Gastrocnemius medialis (tissue), 4 donors: ENCODE measurements at regions not wholly inside any gene's neighbourhood (a gene's known extent, or its start where the extent isn't known, plus 50 kb on each side); places are given as distances from the start of the nearest gene placed in this dataset.

Experiments used
- POLR2A ChIP-seq, 2 donors: fragments of 450-650 bp; IDR thresholded peaks; one replicate each; pipeline ENCODE4 v1.6.1; 2017; ENCODE audit warnings: antibody characterized with exemption in 2 of 2, mild to moderate bottlenecking in 2 of 2, moderate library complexity in 2 of 2
- TF ChIP-seq, protein P1 (sequence below), 5 experiments: fragments of 450-650 bp in 3 of 5; fragments of 200-600 bp in 2 of 5; sonication (generic) in 2 of 5; IDR thresholded peaks in 4 of 5; conservative IDR thresholded peaks in 1 of 5; 1 replicate in 4 of 5; 2 replicates in 1 of 5; pipeline ENCODE4 v1.5.1; 2016 to 2019; ENCODE audit warnings: antibody characterized with exemption in 5 of 5, mild to moderate bottlenecking in 3 of 5, moderate library complexity in 3 of 5

DNA sequence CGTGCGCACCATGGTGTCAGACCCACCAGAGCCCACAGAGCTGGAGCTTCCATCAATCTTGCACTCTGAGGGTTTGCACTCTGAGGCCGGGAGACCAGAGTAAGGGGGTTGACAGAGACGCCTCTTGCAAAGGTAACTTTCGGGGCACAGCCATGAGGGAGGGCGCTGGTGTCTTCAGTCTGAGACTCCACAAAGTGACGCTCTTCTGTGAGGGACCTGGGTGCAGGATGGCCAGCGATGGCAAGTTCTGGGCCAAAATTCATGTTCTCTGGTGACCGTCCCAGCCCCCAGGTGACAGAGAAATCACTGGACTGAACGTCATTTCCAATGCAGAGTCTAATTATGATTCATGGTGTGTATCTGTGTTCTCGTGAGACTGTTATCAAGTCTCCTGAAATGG lies 1395.2 kb downstream of the TBC1D22A start:
- TF ChIP-seq, protein P1, sequence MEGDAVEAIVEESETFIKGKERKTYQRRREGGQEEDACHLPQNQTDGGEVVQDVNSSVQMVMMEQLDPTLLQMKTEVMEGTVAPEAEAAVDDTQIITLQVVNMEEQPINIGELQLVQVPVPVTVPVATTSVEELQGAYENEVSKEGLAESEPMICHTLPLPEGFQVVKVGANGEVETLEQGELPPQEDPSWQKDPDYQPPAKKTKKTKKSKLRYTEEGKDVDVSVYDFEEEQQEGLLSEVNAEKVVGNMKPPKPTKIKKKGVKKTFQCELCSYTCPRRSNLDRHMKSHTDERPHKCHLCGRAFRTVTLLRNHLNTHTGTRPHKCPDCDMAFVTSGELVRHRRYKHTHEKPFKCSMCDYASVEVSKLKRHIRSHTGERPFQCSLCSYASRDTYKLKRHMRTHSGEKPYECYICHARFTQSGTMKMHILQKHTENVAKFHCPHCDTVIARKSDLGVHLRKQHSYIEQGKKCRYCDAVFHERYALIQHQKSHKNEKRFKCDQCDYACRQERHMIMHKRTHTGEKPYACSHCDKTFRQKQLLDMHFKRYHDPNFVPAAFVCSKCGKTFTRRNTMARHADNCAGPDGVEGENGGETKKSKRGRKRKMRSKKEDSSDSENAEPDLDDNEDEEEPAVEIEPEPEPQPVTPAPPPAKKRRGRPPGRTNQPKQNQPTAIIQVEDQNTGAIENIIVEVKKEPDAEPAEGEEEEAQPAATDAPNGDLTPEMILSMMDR (IDR thresholded peaks at IDR 0.05 in 4 of 5, conservative IDR thresholded peaks at IDR 0.05 in 1 of 5) = no peak
- TF ChIP-seq POLR2A (IDR thresholded peaks at IDR 0.05) = no peak
